ENCODE measurements at regions not wholly inside any gene's neighbourhood (a gene's known extent, or its start where the extent isn't known, plus 50 kb on each side); places are given as distances from the start of the nearest gene placed in this dataset.

DNA sequence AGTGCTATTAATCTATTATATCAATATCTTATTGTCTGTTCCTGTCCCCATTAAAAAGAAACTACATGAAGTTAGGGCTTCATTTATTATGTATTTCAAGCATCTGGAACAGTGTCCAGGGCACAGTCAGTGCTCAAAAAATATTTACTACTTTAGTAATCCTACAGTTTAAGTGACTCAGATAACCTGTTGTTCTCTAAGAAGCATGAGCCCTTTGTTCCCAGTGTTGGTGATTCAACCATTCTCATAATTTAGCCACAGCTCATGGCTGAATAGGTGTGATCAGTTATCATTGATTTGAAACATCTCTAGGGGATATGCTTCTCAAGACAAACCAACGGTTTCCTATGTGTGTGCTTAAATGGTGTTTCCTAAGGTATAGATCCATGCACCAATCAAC is 292.7 kb downstream of the TMEM167A start:
- no peak for TF ChIP-seq POLR2A (IDR thresholded peaks at IDR 0.05)
- TF ChIP-seq, protein P1, sequence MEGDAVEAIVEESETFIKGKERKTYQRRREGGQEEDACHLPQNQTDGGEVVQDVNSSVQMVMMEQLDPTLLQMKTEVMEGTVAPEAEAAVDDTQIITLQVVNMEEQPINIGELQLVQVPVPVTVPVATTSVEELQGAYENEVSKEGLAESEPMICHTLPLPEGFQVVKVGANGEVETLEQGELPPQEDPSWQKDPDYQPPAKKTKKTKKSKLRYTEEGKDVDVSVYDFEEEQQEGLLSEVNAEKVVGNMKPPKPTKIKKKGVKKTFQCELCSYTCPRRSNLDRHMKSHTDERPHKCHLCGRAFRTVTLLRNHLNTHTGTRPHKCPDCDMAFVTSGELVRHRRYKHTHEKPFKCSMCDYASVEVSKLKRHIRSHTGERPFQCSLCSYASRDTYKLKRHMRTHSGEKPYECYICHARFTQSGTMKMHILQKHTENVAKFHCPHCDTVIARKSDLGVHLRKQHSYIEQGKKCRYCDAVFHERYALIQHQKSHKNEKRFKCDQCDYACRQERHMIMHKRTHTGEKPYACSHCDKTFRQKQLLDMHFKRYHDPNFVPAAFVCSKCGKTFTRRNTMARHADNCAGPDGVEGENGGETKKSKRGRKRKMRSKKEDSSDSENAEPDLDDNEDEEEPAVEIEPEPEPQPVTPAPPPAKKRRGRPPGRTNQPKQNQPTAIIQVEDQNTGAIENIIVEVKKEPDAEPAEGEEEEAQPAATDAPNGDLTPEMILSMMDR (IDR thresholded peaks at IDR 0.05): no peak

All from uterus (tissue), 2 donors.